ENCODE measurements at regions not wholly inside any gene's neighbourhood (a gene's known extent, or its start where the extent isn't known, plus 50 kb on each side); places are given as distances from the start of the nearest gene placed in this dataset.
"Not testable (repeated sequence)": the region's sequence is repeated elsewhere in the genome, so short reads cannot be mapped to it uniquely, and the experiment has no call there.

DNA sequence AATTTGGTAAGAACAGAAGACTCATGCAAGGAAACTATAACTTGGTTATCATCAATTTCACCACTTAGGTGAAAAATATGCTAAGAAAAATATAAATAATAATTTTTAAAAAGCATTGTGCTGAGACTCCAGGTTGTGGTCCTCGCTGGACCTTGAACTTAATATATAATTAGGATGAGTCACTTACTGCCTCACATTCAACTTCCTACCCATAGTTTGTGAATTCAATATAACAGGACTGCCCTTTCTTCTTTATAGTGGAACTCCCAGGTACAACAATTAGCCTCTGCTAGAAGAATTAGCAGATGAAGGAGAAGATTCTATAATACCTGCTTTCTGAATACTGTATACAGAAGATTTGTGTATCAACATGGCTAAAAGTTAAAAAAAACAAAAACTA lies 149.1 kb upstream of the SPRED1 start:
- ChIA-PET POLR2A (no interaction called here), CTCF (no interaction called here)

DNA sequence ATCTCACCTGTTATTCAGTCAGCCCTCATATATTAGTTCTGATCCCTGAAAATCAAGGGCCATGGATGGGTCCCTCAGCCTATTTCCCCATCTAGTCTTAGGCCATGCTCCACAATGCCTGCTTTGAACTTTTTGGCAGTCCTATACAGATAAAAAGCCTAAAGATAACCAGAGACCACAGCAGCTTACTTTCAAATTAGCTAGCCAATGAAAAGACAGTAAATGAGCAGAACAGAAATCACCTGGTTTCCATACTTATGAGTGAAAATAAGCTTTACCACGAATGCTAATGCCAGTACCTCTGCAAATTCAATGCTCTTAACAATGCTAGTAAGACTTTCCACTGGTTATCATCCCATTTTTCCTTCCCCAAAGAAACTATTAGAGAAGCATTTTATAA lies 141.6 kb upstream of the SPRED1 start:
- POLR2A ChIA-PET, result no interaction called here
- CTCF ChIA-PET, result no interaction called here

DNA sequence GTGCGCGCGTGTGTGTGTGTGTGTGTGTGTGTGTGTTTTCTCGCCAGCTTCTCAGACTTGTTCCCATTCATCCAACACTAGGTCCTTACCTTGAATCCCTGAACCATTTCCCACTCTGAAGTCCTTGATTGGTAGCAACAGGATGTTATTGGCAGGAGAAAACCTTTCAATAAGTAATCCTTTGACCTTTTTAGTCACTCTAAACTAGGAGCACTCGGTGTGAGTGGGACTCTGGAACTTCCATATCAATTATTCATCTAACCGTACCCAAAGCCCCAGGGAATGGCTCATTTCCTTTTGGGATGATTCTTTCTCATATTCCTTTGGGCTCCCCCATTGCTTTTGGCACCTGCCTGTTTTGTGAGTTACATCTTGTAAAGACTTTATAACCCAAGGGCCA lies 140.2 kb upstream of the SPRED1 start:
- ChIA-PET POLR2A (no interaction called here), CTCF (no interaction called here)

DNA sequence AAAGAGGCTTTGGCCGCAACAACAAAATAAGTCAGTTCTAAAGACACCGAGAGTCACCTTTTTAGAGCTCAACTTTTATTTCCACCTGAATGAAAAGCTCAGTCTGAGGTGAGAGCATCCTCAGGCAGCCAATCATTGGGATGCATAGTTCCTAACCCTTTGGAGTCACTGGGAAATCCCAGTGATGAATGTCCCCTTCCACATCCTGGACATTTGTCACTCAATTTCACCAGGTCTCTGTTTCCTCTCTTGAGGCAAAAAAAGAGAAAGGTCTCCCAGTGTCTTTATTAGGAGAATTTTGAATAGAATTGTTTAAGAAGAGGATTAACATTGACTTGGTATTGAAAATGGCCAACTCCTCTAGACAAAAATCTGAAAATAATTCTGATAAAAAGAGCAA lies 137.5 kb upstream of the SPRED1 start:
- CTCF ChIA-PET, result no interaction called here

DNA sequence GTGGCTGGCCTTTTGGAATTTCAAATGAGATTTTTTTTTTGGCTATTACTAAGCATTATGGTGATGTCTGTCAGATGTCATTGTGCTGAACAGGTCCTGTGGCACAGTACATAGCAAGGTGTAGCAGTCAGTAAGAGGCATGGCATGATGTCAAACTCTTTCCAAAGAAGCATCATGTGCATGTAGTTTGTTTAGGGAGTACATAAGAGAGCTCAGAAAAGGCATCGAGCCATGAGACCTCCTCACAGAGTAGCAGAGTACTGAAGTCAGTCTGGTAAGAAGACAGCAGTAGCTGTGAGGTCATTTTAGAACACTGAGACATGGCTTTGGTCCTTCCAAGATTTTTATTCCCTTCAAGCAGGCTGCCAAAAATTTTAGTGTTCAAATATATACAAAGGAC lies 134.9 kb upstream of the SPRED1 start:
- ChIA-PET POLR2A (no interaction called here), CTCF (no interaction called here)

More for the DNA sequence above, 137.5 kb upstream of the SPRED1 start:
- POLR2A ChIA-PET, result no interaction called here

DNA sequence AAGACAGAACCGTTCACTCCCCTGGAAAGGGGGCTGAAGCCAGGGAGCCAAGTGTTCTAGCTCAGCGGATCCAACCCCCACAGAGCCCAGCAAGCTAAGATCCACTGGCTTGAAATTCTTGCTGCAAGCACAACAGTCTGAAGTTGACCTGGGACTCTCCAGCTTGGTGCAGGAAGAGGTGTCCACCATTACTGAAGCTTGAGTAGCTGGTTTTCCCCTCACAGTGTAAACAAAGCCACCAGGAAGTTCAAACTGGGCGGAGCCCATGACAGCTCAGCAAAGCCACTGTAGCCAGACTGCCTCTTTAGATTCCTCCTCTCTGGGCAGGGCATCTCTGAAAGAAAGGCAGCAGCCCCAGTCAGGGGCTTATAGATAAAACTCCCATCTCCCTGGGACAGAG lies 132.8 kb upstream of the SPRED1 start:
- POLR2A ChIA-PET, CTCF ChIA-PET: not testable (repeated sequence)

DNA sequence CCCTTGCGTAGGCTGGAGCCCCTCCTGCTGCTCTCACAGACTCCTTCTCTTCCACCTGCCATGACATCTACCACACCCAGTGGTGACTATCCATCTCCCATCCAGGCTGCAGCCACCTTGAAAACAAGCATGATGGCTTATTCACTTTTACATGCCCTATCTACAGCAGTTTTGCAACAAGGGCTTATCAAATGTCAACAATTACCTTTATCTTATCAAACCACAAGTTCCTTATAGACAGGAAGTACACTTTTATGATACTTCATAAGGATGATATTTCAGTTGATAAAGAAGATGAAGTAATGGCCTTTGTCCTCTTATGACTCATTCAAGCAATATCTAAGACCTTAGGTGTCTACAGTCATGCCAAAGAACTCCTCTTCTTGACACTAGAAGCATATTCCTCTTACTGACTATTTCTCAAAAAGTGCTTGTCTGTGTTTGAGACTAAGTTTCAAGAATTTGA lies 125.3 kb upstream of the SPRED1 start:
- POLR2A ChIA-PET, result no interaction called here
- CTCF ChIA-PET, result no interaction called here

DNA sequence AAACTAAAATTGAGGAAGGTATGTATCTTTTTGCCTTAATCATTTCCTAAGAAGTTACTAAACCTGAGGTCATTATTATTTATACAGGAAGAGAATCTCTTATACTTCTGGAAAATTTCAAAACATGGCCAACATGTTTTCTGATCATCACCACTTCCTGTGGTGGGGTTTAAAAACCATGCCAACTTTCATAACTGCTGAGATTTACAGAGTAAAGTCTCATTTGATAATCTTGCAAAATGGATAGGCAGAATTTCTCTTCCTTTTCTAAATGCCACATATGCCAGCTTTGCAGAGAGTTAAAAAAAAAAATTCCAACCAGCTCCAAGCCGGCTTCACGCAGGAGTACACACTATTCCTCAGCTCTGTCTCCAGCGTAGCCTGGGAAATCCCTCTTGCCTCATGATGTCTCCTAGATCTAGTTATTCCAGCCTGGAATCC lies 124.3 kb upstream of the SPRED1 start:
- CTCF ChIA-PET, result no interaction called here
- POLR2A ChIA-PET, result no interaction called here

DNA sequence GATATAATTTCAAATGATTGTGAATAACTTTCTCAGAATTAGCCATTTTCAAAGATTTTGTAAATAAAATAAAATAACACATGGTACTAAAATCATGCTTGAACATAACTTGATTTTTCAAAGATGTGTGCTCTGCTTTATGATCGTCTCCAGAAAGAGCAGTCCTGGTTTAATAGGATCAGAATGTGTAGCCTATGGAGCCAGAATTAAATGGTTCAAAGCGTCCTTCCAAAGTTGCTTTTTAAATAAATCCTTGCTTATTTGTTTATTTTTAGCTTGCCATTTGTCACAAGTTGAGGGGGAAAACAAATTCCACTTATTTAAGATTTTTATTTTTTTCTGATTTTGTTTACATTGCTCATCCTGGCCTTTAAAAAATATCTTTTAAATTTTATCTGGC lies 123.7 kb upstream of the SPRED1 start:
- CTCF ChIA-PET, result no interaction called here
- POLR2A ChIA-PET, result no interaction called here

GRCh38 chr15:38129531-38130204 lies 123.0 kb upstream of the SPRED1 start:
- CTCF ChIA-PET, result no interaction called here
- POLR2A ChIA-PET, result no interaction called here

GRCh38 chr15:38130205-38130567 lies 122.5 kb upstream of the SPRED1 start:
- POLR2A ChIA-PET, result no interaction called here
- CTCF ChIA-PET, result no interaction called here

DNA sequence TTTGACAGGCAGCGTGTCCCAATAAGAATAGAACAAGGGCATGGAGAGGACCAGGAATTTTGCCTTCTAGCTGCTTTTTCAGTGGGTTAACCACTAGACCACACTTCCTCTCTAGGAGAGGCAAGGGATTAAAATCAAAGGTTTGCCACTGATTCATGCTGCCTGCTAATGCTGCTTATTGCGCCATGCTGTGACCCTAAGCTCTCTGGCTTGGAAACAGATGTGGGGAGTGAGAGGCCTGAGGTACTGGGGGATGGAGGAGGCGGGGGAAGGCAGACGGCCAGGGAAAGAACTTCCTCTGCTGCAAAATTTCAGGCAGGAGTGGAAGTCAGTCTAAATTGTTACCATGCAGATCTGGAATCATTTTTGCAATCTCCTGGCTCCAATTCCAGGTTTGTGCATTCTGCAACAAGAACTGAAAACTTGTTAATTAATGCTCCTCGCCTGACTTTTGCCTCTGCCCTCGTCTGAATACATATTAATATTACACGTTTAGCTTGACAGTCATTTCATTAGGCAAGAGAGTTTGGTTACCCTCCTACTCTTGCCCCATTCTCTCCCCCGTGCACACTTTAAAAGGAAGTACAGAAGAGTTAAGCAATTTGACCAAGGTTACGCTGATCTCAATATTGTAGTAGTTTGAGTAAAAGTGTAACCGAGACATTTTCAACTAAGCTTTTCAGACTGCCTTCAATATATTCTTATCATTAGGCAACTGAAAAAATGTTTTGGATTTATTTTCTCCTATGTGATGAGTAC lies 121.7 kb upstream of the SPRED1 start:
- POLR2A ChIA-PET, result no interaction called here
- CTCF ChIA-PET, result no interaction called here

DNA sequence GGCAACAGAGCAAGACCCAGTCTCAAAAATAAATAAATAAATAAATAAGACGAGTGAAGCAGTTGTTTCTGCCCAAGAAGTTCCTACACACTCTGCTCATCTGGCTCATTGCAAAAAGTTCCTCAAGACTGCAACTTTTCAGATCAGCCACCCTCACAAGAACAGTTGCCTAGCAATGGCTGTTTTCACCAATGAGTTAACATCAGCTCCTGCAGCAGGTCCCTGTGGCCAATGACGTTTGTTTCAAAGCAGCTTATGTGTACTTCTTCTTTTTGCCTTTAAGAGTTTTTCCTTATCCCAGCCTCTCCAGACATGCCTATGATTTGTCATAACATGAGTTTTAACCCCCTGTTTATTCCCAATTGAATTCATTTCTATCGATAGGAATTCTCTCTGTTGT lies 118.4 kb upstream of the SPRED1 start:
- ChIA-PET CTCF (no interaction called here), POLR2A (no interaction called here)

DNA sequence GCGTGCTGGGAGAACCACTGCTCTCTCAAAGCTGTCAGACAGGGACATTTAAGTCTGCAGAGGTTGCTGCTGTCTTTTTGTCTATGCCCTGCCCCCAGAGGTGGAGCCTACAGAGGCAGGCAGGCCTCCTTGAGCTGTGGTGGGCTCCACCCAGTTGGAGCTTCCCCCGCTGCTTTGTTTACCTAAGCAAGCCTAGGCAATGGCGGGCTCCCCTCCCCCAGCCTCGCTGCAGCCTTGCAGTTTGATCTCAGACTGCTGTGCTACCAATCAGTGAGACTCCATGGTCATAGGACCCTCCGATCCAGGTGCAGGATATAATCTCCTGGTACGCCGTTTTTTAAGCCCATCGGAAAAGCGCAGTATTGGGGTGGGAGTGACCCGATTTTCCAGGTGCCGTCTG lies 110.4 kb upstream of the SPRED1 start:
- POLR2A ChIA-PET, CTCF ChIA-PET: not testable (repeated sequence)

DNA sequence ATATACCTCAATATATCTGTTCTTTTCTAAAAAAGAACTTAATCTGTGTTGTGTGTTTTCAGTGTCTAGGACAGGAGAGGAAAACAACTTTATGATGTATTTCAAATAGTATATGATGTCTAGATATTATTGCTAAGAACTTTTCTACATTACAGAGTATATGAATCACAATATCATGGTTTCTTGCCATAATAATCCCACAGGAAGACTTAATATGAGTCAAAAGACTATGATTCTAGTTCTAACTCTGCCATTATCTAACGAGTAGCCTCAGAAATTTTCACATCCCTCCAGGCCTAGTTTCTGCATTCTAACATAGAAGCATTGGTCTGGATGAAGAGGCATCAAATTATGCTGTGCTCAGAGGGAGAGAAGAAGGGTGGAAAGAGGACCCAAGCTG lies 107.7 kb upstream of the SPRED1 start:
- ChIA-PET POLR2A (no interaction called here), CTCF (no interaction called here)

DNA sequence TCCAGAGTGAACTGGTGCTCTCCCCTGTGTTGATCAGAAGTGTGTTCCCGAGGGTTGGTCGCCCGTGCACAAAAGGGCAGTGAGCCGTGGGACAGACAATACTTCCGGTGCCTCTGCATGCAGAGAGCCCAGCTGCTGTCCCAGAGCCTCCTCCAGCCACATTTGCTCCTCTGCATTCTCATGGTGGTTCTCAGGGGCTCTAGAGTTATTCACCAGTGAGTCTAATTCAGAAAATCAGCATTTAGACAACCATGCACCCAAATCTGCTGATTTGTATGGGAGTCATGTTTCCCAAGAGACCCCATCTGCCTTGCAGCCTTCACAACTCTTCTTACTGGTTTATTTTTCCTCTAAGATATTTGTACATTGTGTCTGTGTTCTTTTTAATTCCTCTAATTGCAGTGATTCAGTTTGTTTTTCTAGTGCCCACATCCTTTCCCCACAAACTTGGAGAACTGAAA lies 107.0 kb upstream of the SPRED1 start:
- ChIA-PET POLR2A (no interaction called here), CTCF (no interaction called here)

DNA sequence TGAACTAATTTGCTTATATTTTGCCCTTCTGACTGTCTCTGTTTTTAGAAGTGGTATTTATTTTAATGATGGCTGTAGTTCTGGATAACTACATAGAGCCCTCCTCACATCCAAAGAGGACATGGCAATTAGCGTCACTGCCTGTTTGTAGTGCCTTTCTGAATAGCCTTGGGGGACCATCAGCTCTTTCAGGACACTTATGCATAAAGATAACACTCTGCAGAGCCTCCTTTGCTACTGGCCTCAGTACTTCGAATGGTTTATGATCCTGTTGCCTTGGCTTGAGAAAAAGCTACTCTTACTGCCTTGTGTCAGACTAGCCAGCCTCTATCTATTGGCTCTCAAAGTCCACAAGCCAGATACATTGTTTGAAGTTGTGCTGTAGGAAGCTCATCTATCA lies 105.4 kb upstream of the SPRED1 start:
- CTCF ChIA-PET, result interaction anchor here (0.7 kb wide), 1 partner anchor 1932 kb away, joined by 4 read pairs; no protein-coding TSS in a partner anchor

GRCh38 chr15:38148471-38148870 lies 104.2 kb upstream of the SPRED1 start:
- ChIA-PET CTCF (interaction anchor here (1.1 kb wide), 1 partner anchor 227 kb away, joined by 3 read pairs; no protein-coding TSS in a partner anchor), POLR2A (no interaction called here)

More for the DNA sequence above, 105.4 kb upstream of the SPRED1 start:
- POLR2A ChIA-PET, result no interaction called here

GRCh38 chr15:38149315-38149714 lies 103.3 kb upstream of the SPRED1 start:
- ChIA-PET CTCF (no interaction called here), POLR2A (no interaction called here)

DNA sequence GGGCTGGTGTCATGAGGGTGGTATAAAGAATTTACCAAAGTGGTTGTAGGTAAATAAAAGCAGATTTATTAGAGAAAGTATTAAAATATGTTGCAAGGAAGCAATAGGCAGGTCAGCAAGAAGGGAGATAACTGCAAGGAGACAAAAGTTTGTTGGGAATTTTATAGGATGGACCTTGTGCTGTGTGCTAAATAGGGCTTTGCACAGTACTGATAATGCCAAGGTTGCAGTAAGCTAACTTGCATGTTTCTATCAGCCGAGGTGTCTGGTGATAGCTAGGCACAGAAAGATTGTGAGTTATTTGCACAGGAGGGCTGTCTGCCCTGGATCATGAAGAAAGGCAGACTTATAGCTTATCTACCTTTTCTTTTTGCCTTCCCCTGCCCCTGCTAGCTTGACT lies 102.5 kb upstream of the SPRED1 start:
- ChIA-PET POLR2A (no interaction called here), CTCF (no interaction called here)

GRCh38 chr15:38150794-38151193 lies 101.8 kb upstream of the SPRED1 start:
- CTCF ChIA-PET, result no interaction called here
- POLR2A ChIA-PET, result no interaction called here

GRCh38 chr15:38153781-38154180 lies 98.9 kb upstream of the SPRED1 start:
- POLR2A ChIA-PET, result no interaction called here
- CTCF ChIA-PET, result no interaction called here
